Activated CD4-positive, alpha-beta T cell treated with anti-CD3 and anti-CD28 coated beads, Interleukin-2, amount 50 U/mL, for 16 hours (primary cell): ENCODE measurements at regions not wholly inside any gene's neighbourhood (a gene's known extent, or its start where the extent isn't known, plus 50 kb on each side); places are given as distances from the start of the nearest gene placed in this dataset.

ENCODE experiments used
- DNase-seq: peaks from one replicate; pipeline ENCODE4 v3.0.0-alpha.2; 2020

DNA sequence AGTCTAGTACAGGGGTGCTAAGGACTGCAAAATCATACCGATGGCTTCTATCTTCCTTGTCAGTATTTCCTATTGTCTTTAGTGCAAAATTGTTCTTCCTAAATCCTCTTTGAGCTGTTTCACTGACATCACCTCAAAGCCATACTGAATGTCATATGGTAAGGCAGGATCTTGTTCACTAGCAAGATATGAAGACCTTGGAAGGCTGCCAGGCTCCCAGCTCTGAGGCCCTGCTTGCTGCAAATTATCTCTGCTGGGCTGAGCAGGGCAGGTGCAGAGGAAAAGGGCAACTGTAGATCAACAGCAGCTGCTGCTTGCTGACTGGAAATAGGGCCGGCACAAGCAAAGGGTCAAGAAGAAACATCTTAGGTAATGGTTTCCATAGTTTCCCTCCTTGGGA, 58.2 kb downstream of the PMAIP1 start:
- DNase-seq = no peak

- no peak for DNase-seq
Measured at GRCh38 chr18:59954755-59955156, 55.0 kb downstream of the PMAIP1 start.

GRCh38 chr18:59954241-59954640, 54.4 kb downstream of the PMAIP1 start:
- no peak for DNase-seq
